Mesenchymal stem cell (in vitro differentiated cells and primary cell): ENCODE measurements at regions not wholly inside any gene's neighbourhood (a gene's known extent, or its start where the extent isn't known, plus 50 kb on each side); places are given as distances from the start of the nearest gene placed in this dataset.

ENCODE experiments used
- DNase-seq: peaks from one replicate; pipeline ENCODE4 v3.0.0-alpha.2; 2013
- H2AFZ ChIP-seq: one replicate; pipeline ENCODE4 v1.6.1; 2013; ENCODE audit warnings: low read depth, mild to moderate bottlenecking, control low read depth, inconsistent platforms, low read length, moderate library complexity
- H2AK5ac ChIP-seq: 2 replicates; pipeline ENCODE4 v1.6.1; 2013; ENCODE audit warnings: low read length, moderate library complexity, mild to moderate bottlenecking, inconsistent platforms; ENCODE audit not compliant: severe bottlenecking
- H2BK120ac ChIP-seq: one replicate; pipeline ENCODE4 v1.6.1; 2013; ENCODE audit warnings: low read depth, mild to moderate bottlenecking, inconsistent platforms, low read length, moderate library complexity
- H2BK12ac ChIP-seq, 2 experiments: one replicate each; pipeline ENCODE4 v1.6.1; 2013; ENCODE audit warnings: inconsistent platforms in 2 of 2, low read length in 2 of 2, mild to moderate bottlenecking in 2 of 2, moderate library complexity in 2 of 2, control low read depth in 1 of 2
- H2BK15ac ChIP-seq: one replicate; pipeline ENCODE4 v1.6.1; 2013; ENCODE audit warnings: mild to moderate bottlenecking, low read depth, inconsistent platforms; ENCODE audit not compliant: poor library complexity, severe bottlenecking
- H2BK5ac ChIP-seq: 2 replicates; pipeline ENCODE4 v1.6.1; 2013; ENCODE audit warnings: low read depth, mild to moderate bottlenecking, low read length, control low read depth, inconsistent platforms; ENCODE audit not compliant: poor library complexity, severe bottlenecking
- H3K14ac ChIP-seq, 2 experiments: one replicate each; pipeline ENCODE4 v1.6.1; 2013; ENCODE audit warnings: inconsistent platforms in 2 of 2, low read length in 2 of 2, control low read depth in 1 of 2, mild to moderate bottlenecking in 1 of 2, moderate library complexity in 1 of 2
- H3K18ac ChIP-seq, 2 experiments: one replicate each; pipeline ENCODE4 v1.6.1; 2013; ENCODE audit warnings: inconsistent platforms in 2 of 2, low read length in 2 of 2, control low read depth in 1 of 2, low read depth in 1 of 2, mild to moderate bottlenecking in 1 of 2
- H3K23ac ChIP-seq, 2 experiments: one replicate each; pipeline ENCODE4 v1.6.1; 2013; ENCODE audit warnings: inconsistent platforms in 2 of 2, low read length in 2 of 2, mild to moderate bottlenecking in 2 of 2, moderate library complexity in 2 of 2, control low read depth in 1 of 2
- H3K27ac ChIP-seq: 2 replicates; pipeline ENCODE4 v1.5.1; 2013; ENCODE audit warnings: mild to moderate bottlenecking, moderate library complexity, low read length, control low read depth, inconsistent platforms; ENCODE audit not compliant: poor library complexity, severe bottlenecking
- H3K27me3 ChIP-seq, 2 experiments: 2 replicates each; pipeline versions ENCODE4 v1.6.1 to v1.7.0; 2013; ENCODE audit warnings: low read length in 2 of 2, mild to moderate bottlenecking in 2 of 2, moderate library complexity in 2 of 2, control low read depth in 1 of 2, inconsistent platforms in 1 of 2; ENCODE audit not compliant: control insufficient read depth in 1 of 2, insufficient read depth in 1 of 2
- H3K36me3 ChIP-seq, 2 experiments: 2 replicates each; pipeline versions ENCODE4 v1.6.1 to v1.7.0; 2013; ENCODE audit warnings: low read length in 2 of 2, control low read depth in 1 of 2, inconsistent platforms in 1 of 2, low read depth in 1 of 2, mild to moderate bottlenecking in 1 of 2; ENCODE audit not compliant: insufficient read depth in 2 of 2, control insufficient read depth in 1 of 2
- H3K4ac ChIP-seq, 2 experiments: one replicate each; pipeline ENCODE4 v1.6.1; 2013; ENCODE audit warnings: inconsistent platforms in 2 of 2, low read length in 2 of 2, mild to moderate bottlenecking in 2 of 2, moderate library complexity in 2 of 2, control low read depth in 1 of 2, low read depth in 1 of 2
- H3K4me1 ChIP-seq: 2 replicates; pipeline ENCODE4 v1.6.1; 2013; ENCODE audit warnings: low read depth, low read length, control low read depth; ENCODE audit not compliant: control insufficient read depth, insufficient read depth
- H3K4me2 ChIP-seq: 2 replicates; pipeline ENCODE4 v1.6.1; 2013; ENCODE audit warnings: low read length, mild to moderate bottlenecking, inconsistent platforms; ENCODE audit not compliant: poor library complexity, severe bottlenecking
- H3K4me3 ChIP-seq, 2 experiments: 2 replicates each; pipeline versions ENCODE4 v1.5.1 to v1.7.0; 2013; ENCODE audit warnings: low read length in 2 of 2, mild to moderate bottlenecking in 2 of 2, control low read depth in 1 of 2, low read depth in 1 of 2; ENCODE audit not compliant: insufficient read depth in 1 of 2
- H3K79me1 ChIP-seq: replicated peaks from 2 replicates; pipeline ENCODE4 v1.6.1; 2013; ENCODE audit warnings: mild to moderate bottlenecking, control low read depth, low read length, inconsistent platforms; ENCODE audit not compliant: poor library complexity, severe bottlenecking
- H3K9ac ChIP-seq: 2 replicates; pipeline ENCODE4 v1.7.0; 2013; ENCODE audit warnings: mild to moderate bottlenecking, low read length, moderate library complexity
- H3K9me3 ChIP-seq: 2 replicates; pipeline ENCODE4 v1.7.0; 2013; ENCODE audit warnings: mild to moderate bottlenecking, low read length; ENCODE audit not compliant: control insufficient read depth
- H4K8ac ChIP-seq: one replicate; pipeline ENCODE4 v1.6.1; 2013; ENCODE audit warnings: inconsistent platforms, mild to moderate bottlenecking, low read length, moderate library complexity
- H4K91ac ChIP-seq: one replicate; pipeline ENCODE4 v1.6.1; 2013; ENCODE audit warnings: mild to moderate bottlenecking, low read length, inconsistent platforms
- whole genome bisulfite sequencing: methylation state at CpG from one replicate; pipeline ENCODE4 v1.1.7; 2013; ENCODE audit warnings: mixed read lengths; 5-methylcytosine and 5-hydroxymethylcytosine counted together

DNA sequence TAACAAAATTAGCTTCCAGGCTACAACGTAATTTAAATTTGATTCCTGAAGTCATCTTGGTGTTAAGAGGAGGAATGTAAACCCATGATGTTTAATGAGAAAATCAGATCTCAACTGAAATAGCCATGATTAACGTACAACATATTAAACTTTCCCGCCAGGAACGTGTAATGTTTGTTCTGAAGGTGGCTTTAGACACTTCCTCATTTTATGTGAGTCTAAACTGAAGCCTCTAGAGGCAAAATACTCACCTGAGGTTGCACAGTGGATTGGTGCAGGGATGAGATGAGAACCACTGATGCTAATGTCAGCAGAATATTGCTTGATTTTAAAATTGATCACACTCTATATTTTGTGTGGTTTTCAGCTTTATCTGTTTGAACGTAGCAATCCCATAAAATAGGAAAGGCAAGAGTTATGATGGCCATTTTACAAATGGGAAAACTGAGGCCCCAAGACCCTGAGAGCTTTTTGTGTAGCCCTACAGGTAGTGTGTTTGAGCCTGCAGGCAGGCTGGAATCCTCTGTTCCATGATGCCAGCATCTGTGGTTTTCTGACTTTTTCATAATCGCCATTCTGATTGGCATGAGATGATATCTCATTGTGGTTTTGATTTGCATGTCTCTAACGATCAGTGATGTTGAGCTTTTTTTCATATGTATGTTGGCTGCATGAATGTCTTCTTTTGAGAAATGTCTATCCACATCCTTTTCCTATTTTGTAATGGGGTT, 243.7 kb upstream of the BMPER start:
- 83% methylated on average over 5 of the region's 7 CpGs for WGBS
- H2BK12ac ChIP-seq: no peak overlapping the region
- H2BK120ac ChIP-seq: no peak overlapping the region
- no peaks in the 10 kb centered on the region for H3K27me3 ChIP-seq
- no peaks in the 10 kb centered on the region for H3K4me1 ChIP-seq
- H4K91ac ChIP-seq: no peak overlapping the region
- H3K36me3 ChIP-seq: no peaks in the 10 kb centered on the region
- H3K79me1 ChIP-seq: no peaks in the 10 kb centered on the region
- no peak overlapping the region for H3K4me2 ChIP-seq
- no peak overlapping the region for H4K8ac ChIP-seq
- no peak for DNase-seq
- no peak overlapping the region for H2BK15ac ChIP-seq
- H2BK5ac ChIP-seq: no peak overlapping the region
- H3K9ac ChIP-seq: no peak overlapping the region
- H2AK5ac ChIP-seq: no peak overlapping the region
- no peak overlapping the region for H2AFZ ChIP-seq
- H3K4me3 ChIP-seq: no peak overlapping the region
- H3K27ac ChIP-seq: no peak overlapping the region
- no peak overlapping the region for H3K14ac ChIP-seq
- no peak overlapping the region for H3K23ac ChIP-seq
- no peaks in the 10 kb centered on the region for H3K9me3 ChIP-seq
- no peak overlapping the region for H3K18ac ChIP-seq
- H3K4ac ChIP-seq: no peak overlapping the region

DNA sequence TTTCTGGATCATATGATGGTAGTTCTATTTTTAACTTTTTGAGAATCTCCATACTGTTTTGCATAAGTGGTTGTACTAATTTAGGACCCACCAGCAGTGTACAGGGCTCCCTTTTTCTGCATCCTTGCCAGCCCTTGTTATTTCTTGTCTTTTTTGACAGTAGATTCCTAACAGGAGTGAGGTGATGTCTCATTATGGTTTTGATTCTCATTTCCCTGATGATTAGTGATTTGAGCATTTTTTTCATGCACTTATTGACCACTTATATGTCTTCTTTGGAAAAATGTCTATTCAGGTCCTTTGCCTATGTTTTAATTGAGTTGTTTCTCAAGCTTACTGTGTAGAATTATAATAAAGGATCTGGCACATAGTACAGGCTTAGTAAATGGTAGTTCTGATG, 238.8 kb upstream of the BMPER start:
- no peak overlapping the region for H2BK15ac ChIP-seq
- no peak for DNase-seq
- no peak overlapping the region for H3K27ac ChIP-seq
- no peak overlapping the region for H2BK12ac ChIP-seq
- H3K4ac ChIP-seq: no peak overlapping the region
- H4K91ac ChIP-seq: no peak overlapping the region
- peaks cover 2% of the 10 kb centered on the region for H3K4me1 ChIP-seq
- H3K27me3 ChIP-seq: no peaks in the 10 kb centered on the region
- no peak overlapping the region for H3K4me2 ChIP-seq
- no peaks in the 10 kb centered on the region for H3K36me3 ChIP-seq
- no peak overlapping the region for H3K14ac ChIP-seq
- H3K23ac ChIP-seq: no peak overlapping the region
- no peak overlapping the region for H3K9ac ChIP-seq
- H3K79me1 ChIP-seq: no peaks in the 10 kb centered on the region
- no peak overlapping the region for H3K4me3 ChIP-seq
- H2AFZ ChIP-seq: no peak overlapping the region
- H2BK5ac ChIP-seq: no peak overlapping the region
- no peak overlapping the region for H2BK120ac ChIP-seq
- H4K8ac ChIP-seq: no peak overlapping the region
- H2AK5ac ChIP-seq: no peak overlapping the region
- H3K9me3 ChIP-seq: no peaks in the 10 kb centered on the region
- H3K18ac ChIP-seq: no peak overlapping the region

DNA sequence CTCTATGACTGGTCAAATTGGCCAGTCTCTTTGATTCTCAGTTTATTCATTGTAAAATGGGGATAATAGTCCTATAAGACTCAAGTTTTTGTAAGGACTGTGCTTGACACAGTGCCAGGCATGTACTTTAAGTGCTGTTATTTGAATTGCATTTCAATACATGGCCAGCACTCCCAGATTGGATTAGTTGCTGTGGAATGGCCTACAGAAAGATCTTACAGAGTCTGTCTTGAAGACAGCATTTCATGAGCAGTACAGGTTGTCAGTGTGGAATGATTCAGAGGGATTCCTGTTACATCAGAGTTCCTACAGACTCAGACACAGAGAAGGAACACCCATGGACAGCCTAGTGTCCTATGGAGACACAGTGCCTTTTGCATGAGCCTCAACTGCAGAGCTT, 238.1 kb upstream of the BMPER start:
- no peak overlapping the region for H3K18ac ChIP-seq
- no peak overlapping the region for H2BK120ac ChIP-seq
- no peak overlapping the region for H3K4me2 ChIP-seq
- H3K4me1 ChIP-seq: peaks cover 2% of the 10 kb centered on the region
- no peak overlapping the region for H2BK5ac ChIP-seq
- H3K14ac ChIP-seq: peak overlapping the region in 1 of 2 experiments; percentile 57
- H2AFZ ChIP-seq: no peak overlapping the region
- H2AK5ac ChIP-seq: no peak overlapping the region
- H3K23ac ChIP-seq: no peak overlapping the region
- H3K36me3 ChIP-seq: no peaks in the 10 kb centered on the region
- no peaks in the 10 kb centered on the region for H3K9me3 ChIP-seq
- H3K4me3 ChIP-seq: no peak overlapping the region
- no peak overlapping the region for H4K8ac ChIP-seq
- H4K91ac ChIP-seq: no peak overlapping the region
- no peak overlapping the region for H3K4ac ChIP-seq
- H3K9ac ChIP-seq: no peak overlapping the region
- H3K27ac ChIP-seq: no peak overlapping the region
- H2BK12ac ChIP-seq: no peak overlapping the region
- no peak overlapping the region for H2BK15ac ChIP-seq
- no peaks in the 10 kb centered on the region for H3K79me1 ChIP-seq
- no peaks in the 10 kb centered on the region for H3K27me3 ChIP-seq
- DNase-seq: peak; percentile 5

DNA sequence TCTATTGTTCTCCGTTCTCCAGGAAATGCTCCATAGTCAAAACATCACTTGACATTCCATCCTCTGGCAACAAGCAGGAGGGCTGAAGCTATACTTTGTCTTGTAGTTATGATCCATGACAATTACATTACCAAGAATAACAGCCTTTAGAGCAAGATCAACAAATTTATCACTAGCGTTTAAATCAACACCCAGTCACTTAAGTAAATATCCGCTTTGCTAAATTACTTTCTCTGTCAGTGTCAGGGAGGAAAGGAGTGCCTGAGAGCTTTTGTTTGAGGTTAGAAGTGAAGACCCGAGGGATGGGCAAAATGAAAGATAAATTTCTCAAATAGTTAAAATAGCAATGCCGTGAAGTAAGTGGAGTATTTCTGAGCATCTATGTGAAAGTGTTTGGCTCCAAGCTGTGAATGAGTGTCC, 236.1 kb upstream of the BMPER start:
- H3K4ac ChIP-seq: no peak overlapping the region
- H3K23ac ChIP-seq: no peak overlapping the region
- peak overlapping the region; percentile 74 for H3K27ac ChIP-seq
- H3K4me2 ChIP-seq: peak overlapping the region; percentile 56
- 27% methylated on average over 4 of the region's 5 CpGs for WGBS
- H3K9me3 ChIP-seq: no peaks in the 10 kb centered on the region
- no peaks in the 10 kb centered on the region for H3K36me3 ChIP-seq
- no peak overlapping the region for H2BK15ac ChIP-seq
- H3K4me1 ChIP-seq: peaks cover 2% of the 10 kb centered on the region
- H2AK5ac ChIP-seq: no peak overlapping the region
- H3K27me3 ChIP-seq: no peaks in the 10 kb centered on the region
- H3K14ac ChIP-seq: no peak overlapping the region
- no peak overlapping the region for H2AFZ ChIP-seq
- no peak overlapping the region for H4K8ac ChIP-seq
- no peak overlapping the region for H4K91ac ChIP-seq
- no peak overlapping the region for H3K9ac ChIP-seq
- no peak overlapping the region for H2BK120ac ChIP-seq
- no peak overlapping the region for H2BK5ac ChIP-seq
- H3K4me3 ChIP-seq: no peak overlapping the region
- no peak overlapping the region for H3K18ac ChIP-seq
- H3K79me1 ChIP-seq: no peaks in the 10 kb centered on the region
- peak; percentile 24 for DNase-seq
- H2BK12ac ChIP-seq: no peak overlapping the region
